HG03521 (cell line): ENCODE measurements at regions not wholly inside any gene's neighbourhood (a gene's known extent, or its start where the extent isn't known, plus 50 kb on each side); places are given as distances from the start of the nearest gene placed in this dataset.
"Not testable (repeated sequence)": the region's sequence is repeated elsewhere in the genome, so short reads cannot be mapped to it uniquely, and the experiment has no call there.

Experiments
- ATAC-seq: cut with Tn5 transposase; IDR thresholded peaks from one replicate; pipeline ENCODE4 v1.9.1; 2021; ENCODE audit warnings: mild to moderate bottlenecking, moderate library complexity; ENCODE audit not compliant: unreplicated experiment

DNA sequence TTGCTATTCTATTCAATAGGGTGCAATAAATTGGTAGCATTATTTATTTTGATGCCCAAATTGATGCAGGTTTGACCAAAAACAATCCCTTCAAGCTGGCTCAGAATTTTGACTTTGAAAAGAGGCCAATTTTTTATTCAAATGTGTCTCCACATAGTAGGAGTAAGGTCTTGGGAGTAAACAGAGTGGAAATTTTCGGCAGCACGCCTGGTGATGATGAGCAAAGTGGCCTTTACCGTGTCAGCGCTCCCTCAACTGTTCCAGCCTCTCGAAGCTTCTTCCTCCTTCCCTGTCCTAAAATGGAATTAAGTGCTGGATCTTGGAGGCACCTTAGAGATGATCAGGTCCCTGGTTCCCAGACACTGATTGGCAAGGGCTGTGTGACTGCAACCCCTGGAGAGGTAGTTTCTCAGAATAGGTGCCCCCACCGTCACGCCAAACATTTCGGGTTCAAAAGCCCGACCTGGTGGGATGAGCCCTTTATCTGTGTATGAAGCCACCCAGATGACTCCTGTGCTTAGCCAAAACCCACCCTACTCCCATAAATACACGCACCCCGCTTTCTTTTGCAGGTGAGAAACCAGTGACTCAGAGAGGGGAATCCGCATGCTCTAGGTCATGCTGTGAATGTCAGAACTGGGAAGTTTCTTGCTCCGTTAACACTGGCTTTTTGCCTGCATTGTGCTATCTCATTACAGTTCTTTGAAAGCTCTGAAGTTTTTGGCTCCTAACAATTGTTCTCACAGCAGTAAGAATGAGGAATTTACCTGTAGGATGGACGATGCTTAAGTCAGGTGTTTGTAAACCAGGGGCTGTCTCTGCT, 89.1 kb downstream of the CRYGS start:
- no peak for ATAC-seq

DNA sequence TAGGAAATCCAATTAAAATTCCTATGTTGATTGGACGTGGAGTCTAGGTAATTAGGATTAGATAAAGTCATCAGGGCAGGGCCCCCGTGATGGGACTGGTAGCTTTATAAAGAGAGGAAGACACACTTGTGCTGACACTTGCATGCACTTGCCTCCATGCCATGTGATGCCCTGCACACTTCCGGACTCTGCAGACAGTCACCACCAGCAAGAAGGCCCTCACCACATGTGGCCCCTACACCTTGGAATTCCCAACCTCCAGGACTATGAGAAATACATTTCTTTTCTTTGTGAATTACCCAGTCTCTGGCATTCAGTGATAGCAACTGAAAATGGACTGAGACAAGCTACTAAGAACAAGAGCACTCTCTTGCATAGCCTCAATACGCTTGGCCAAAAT, 90.6 kb downstream of the CRYGS start:
- no peak for ATAC-seq

DNA sequence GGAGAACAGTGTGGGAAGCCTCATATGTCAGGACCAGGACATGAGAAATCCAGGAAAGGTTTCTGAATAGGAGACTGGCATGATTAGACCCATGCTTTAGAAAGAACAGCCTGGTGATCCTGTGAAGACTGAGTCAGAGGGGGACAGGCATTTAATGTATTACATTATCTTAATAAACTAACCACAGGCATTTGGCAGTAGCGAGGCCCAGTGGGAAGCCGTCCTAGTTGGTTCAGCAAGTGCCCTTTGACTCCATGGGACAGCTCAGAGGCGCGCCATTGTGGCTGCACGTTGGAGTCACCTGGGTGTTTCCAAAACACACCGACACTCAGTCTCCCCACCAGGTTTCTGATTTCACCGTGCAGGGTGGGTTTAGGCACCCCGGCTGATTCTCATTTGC, 90.5 kb upstream of the DGKG start:
- no peak for ATAC-seq

DNA sequence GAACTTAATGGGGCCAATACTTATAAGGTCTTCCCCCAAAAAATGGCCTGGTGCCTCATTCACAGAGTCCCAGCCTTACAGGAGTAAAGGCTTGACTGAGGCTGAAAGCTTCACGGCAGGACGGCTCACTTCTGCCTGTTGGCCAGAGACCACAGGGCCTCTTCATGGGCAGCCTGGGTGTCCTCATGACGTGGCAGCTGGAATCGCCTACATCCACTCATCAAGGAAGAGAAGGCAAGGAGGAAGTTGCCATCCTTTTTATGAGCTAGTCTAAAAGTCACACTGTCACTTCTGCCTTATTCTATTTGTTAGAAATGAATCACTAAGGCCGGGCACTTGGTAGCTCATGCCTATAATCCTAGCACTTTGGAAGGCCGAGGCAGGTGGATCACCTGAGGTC, 89.3 kb upstream of the DGKG start:
- ATAC-seq: no peak

DNA sequence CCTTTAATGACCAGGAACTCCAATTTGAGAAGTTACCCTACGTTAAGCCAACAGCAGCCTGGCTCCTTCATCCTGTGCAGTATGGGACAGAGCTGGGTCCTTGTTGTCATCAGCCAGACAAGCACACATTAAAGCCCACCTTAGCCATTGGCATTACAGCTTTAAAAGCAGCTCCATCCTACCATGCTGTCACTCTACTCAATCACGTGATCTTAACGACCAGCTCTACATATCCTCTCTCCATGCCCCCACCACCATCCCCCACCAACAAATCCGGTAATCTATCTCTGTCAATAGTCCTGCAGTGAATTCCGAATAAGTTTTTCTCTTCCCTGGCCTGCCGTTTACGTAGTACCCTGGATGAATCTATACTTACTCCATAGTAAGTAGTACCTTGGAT, 82.9 kb upstream of the DGKG start:
- ATAC-seq: no peak

DNA sequence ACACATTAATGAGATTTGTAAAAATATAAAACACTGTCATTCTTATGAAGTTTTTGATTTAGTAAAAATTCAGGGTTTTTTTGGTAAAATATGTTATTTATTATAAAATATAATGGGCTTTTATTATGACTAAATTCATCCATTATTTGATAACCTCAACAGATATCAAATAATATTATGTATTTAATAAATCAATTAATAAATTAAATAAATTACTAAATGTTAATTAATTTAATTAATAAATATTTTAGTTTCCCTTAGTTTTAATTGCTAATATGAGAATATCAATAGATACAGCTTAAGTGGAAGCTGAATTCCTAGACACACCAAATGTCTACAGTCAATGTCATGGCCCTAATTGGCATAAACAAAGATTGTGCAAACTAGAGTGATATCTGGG, 82.3 kb upstream of the DGKG start:
- ATAC-seq: no peak

DNA sequence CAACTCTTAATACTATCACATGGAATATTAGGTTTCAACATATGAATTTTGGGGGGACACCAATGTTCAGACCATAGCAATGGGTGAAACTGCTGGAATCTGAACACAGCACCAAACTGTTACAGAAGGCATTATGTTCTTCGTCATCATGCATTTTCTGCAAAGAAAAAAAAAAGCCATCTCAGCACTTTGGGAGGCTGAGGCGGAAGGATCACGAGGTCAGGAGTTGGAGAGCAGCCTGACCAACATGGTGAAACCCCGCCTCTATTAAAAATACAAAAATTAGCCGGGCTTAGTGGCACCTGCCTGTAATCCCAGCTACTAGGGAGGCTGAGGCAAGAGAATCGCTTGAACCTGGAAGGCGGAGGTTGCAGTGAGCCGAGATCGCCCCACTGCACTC, 80.9 kb upstream of the DGKG start:
- not testable (repeated sequence) for ATAC-seq

DNA sequence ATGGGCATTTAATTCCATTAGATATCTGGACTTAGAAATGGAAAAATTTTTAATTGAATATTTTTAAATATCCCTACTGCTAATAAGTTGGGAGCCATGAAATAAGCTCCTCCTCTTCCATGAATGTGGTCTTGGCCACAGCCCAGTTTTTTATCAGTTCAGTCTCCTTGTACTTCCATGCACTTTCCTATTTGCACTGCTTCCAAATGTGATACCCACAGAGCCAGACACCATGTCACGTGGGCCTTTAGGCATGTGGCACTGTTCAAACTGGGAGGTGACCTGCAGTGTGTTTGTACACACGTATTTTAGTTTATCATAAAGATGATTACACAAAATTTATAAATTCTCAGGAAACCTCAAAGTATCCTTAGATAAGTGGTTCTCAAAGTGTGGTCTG, 80.1 kb upstream of the DGKG start:
- ATAC-seq: no peak

DNA sequence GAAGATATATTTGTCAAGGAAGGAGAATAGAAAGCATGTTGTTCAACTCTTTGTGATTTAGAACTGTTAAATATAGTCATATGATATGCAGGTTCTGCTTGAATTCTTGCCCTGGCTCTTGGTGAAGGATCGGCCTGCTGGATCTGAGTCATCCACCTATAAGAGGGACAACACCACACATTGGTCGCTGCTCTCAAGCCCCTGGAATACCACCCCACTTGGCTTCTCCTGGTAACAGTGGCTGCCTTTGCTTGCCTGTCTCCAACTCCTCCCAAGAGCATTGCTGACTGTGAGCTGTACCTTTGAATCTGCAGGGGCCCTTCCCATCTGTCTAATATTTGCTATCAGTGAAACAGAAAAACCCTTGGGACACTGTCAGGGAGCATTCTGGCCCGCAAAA, 78.9 kb upstream of the DGKG start:
- no peak for ATAC-seq

DNA sequence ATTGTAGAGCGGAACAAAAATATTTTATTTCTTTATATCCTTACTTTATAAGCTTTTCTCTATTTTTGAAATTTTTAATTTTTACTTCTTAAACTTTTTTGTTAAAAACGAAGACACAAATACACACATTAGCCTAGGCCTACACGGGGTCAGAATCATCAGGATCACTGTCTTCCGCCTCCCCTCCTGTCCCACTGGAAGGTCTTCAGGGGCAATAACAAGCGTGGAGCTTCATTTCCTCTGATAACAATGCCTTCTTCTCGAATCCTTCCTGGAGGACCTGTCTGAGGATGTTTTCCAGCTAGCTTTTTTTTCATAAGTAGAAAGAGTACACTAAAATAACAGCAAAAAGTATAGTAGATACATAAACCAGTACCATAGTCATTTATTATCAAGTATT, 77.7 kb upstream of the DGKG start:
- ATAC-seq: no peak

DNA sequence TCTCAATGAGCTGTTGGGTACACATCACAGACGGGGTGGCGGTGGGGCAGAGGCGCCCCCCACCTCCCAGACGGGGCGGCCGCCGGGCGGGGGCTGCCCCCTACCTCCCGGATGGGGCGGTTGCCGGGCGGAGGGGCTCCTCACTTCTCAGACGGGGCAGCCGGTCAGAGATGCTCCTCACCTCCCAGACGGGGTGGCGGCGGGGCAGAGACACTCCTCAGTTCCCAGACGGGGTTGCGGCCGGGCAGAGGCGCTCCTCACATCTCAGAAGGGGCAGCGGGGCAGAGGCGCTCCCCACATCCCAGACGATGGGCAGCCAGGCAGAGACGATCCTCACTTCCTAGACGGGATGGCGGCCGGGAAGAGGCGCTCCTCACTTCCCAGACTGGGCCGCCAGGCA, 73.3 kb upstream of the DGKG start:
- ATAC-seq: not testable (repeated sequence)

DNA sequence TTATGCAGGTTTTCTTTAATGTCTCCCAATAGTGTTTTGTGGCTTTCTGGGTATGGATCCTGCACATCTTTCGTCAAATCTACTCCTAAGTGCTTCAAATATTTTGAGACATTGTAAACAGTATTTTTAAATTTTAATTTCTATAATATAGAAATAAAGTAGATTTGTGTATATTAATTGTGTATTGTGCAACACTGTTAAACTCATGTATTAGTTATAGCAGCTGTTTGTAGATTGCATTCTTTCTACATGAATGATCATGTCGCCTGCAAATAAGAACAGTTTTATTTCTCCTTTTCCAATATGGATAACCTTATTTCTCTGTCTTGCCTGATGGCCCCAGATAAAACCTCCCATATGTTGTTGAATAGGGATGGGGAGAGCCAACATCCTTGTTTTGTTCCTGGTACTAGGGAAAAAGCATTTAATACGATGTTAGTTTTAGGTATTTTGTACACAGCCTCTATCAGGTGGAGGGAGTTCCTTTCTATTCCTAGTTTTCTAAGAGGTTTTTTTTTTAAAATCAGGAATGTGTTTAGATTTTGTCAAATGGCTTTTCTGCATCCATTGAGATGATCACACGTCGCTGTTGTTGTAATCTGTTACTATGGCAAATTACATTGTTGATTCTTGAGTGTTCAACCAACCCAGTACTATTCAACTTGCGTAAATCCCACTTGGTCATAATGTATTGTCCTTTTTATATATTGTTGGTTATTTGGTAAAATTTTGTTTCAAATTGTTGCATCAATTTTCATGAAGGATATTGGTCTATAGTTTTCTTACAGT, 71.1 kb upstream of the DGKG start:
- no peak for ATAC-seq

DNA sequence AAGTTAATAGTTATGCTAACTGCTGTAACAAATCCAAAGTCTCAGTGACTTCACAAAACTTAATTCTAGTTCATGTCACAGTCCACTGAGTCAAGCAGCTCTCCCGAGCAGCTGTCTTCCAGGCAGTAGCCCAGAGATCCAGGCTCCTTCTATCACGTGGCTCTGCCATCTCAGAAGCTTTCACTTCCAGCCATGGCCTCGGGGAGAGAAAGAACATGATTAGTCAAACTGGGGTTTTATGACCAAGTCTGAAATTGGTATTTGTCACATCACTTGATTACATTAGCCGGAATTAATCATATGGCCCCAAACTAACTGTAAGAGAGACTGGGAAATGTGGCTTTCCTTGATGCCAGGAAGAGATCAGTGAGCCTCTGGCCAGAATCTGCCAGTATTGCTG, 70.2 kb upstream of the DGKG start:
- ATAC-seq: no peak

DNA sequence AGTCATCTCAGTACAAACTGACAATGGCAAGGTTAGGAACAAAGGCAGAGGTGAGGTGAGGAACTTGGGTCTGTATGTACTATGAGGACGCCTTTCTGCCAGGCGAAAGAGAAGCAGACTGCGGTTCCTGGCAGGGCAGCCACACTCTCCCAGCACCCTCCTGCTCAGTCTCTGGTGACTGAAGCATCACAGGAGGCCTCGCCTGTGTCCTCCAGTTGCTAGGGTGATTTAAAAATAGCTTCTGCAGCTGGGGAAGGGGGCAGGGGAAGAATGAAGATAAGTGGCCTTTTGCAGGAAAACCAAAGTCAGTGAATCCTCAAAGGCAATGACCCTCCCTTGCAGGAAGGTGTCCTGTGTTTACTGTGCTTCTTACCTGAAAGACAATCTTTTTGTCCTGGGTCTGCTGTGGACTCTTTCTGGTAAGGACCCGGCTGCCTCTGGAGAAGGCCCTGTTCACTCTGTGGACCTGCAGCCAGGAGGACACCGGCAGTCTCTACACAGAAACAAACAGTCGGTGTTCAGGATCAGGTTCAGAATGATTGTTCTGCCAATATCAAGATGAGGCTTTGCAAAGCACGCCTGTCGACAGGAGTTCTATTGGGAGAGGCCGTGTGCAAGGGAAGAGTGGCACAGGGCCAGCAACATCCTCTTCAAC, 65.7 kb upstream of the DGKG start:
- ATAC-seq: no peak

DNA sequence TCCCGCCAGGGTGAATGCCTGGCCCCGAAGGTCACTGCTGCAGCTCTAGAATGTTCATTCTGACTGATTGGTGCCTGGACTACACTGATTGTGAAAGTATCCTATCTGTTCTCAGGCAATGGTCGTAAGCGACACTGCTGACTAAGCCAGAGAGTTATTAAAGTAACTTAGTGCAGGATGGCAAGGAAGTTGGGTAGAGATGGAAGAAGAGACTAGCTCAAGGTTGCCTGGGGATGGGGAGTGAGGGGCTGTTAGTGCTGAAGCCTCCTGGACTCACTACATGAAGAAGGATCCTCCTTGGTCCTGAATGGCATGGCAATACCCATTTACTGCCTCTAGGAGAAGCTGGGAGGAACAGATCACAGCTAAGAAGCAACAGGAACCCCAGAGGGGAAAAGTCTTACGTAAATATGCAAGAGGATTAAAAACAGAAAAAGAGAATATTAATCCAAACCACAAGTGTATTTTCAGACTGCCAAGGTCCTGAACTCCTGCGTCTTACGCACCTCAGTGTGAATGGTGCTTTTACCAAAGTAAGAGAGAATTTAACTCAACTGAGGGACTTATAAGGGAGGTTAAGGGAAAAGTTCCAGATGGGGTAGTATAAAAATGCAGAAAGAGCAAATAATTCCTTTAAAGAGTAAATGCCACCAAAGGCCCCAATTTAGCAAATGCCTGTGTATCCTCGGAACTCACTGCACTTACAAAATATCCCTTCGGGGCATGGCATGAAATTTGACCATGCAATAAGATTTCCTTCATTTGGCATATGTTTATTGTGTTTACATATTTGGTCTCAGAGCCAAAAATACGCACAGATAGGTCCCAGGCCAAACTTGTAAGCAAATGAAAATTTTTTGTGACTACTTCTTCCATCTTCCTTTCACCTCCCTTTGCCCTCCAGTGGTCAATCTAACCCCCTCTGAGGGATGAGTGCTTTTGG, 64.0 kb upstream of the DGKG start:
- ATAC-seq: peak; percentile 48

DNA sequence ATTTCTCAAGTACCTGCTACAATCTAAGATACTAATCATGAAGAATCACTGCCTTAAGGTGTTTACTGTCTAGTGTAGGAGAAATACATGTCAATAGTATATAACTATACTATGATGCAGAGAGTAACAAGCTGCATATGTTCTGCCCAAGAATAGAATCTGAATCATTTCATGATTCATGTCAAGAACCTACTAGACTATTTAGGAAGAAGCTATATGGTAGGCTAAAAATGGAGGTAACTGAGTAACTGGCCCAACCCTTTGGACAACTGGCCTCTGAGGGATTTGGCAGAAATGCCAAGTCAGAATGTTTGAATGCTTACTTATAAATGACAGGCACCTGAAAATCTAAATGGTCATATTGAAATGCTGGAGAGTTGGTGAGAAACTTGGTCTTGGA, 59.9 kb upstream of the DGKG start:
- no peak for ATAC-seq

DNA sequence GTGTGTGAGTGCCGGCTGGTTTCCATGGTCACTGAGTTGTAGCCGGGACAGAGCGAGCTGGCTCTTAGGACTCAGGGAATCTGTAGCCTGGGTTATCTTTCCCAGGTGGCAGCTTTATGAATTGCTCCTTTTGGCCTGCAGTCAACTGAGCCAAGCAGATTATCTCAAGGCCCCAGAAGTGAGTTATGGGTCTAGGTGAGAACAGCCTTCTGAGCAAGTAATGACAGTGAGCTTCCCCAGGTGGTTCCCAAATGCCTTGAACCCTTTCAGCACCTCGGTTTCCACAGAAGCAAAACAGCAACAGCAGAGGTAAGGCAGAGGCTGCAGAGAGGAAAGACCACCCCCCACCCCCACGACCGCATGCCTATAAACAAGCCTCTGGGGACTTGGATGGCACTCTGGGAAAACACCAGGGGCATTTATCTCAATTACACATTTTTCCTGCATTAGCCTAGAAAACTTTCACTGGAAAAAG, 56.7 kb upstream of the DGKG start:
- no peak for ATAC-seq

DNA sequence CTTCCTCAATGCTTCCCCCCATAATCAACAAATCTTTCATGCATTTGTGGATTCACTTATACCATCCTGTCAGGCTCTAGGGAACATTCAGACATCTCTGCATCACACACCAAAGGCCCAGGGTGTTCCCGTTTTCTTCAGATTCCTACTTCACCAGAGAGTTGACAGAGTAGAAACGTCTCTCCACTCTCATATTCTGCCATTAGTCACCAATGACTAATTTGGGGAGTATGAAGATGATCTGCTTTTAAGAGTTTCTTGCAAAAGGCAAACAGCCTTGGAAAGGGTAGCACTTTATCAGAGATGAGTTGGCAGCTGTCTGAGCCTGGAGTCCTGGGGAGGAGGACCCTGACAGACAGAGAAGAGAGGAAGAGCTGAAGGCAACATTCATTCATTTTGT, 55.8 kb upstream of the DGKG start:
- ATAC-seq: no peak

DNA sequence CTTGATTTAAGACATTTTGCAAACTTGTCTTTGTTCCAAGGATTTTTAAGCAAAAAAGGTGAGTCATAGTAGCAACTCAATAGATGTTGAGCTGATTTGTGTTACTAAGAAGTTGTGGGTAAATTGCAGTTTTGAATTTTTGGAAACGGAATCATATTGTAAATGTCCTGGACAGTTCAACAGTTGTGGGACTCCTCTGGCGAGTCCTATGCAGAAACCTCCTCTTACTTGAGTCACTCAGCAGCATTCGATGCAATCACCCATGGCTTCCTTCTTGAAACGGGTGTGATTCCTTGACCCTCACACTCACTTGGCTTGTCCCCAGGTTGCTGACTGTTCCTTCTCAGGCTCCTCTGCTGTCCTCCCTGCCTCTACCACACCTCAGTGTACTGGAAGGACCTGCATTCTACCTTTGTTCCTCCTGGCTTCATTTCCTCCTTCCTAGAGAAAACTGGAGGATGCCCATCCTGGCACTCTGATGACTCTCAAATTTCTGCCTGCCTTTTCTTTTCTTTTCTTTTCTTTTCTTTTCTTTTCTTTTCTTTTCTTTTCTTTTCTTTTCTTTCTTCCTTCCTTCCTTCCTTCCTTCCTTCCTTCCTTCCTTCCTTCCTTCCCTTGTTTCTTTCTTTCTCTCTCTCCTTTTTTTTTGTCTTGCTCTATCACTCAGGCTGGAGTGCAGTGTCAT, 52.8 kb upstream of the DGKG start:
- ATAC-seq: no peak
